Skin epidermis (tissue), 12 donors: ENCODE measurements at regions not wholly inside any gene's neighbourhood (a gene's known extent, or its start where the extent isn't known, plus 50 kb on each side); places are given as distances from the start of the nearest gene placed in this dataset.

Experiments used
- H3K27ac ChIP-seq, 21 experiments: fragments of 200-600 bp; sonication (generic) in 11 of 21; one replicate each; pipeline ENCODE4 v1.5.0; 2020; ENCODE audit warnings: mild to moderate bottlenecking in 3 of 21, inconsistent platforms in 2 of 21, moderate library complexity in 2 of 21
- H3K4me3 ChIP-seq, 7 experiments: fragments of 200-600 bp; sonication (generic) in 2 of 7; one replicate each; pipeline ENCODE4 v1.5.0; 2020; ENCODE audit warnings: inconsistent platforms in 2 of 7, mild to moderate bottlenecking in 2 of 7, moderate library complexity in 1 of 7

- H3K4me3 ChIP-seq: no peak overlapping the region
- no peak overlapping the region for H3K27ac ChIP-seq
Observed at GRCh38 chr2:74059137-74059775, 74.5 kb downstream of the TET3 start.

- H3K4me3 ChIP-seq: no peak overlapping the region
- H3K27ac ChIP-seq: no peak overlapping the region
Observed at GRCh38 chr2:74063486-74063885, 78.8 kb downstream of the TET3 start.

GRCh38 chr2:74065456-74065855 is 80.7 kb downstream of the TET3 start:
- no peak overlapping the region for H3K4me3 ChIP-seq
- H3K27ac ChIP-seq: no peak overlapping the region

DNA sequence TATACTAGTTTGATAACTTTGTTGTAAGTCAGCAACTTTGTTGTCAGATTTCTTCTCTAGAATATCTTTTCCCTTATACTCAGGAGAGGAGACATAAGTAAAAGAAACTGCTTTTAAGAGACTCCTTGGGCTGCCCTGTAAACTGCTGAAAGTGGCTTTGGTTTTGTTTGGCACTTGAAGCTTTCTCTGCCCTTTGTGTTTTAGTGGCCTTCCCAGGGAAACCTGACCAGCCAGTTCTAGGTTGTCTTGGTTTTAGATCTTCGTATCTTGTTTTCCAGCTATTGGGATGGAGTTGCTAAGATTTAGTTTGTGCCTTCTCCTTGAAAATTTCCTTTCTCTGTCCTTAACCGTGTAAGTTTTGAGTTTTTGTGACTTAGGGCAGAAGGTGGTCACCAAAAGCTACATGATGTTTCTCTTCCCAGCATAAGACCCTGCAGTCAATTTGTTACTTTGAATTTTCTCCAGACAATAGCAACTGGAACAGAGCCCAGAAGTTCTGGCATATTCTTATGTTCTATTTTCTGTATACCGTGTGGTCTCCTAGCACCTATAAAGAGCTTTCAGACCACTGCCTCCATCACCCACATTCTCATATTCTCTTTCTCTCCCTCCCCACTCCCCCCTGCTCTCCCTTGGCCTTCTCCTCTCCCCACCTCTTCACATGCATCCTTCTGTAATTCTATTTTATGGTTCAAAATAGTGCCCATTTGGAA is 81.1 kb downstream of the BOLA3 start:
- Histone ChIP-seq H3K27ac (peak overlapping the region in 6 of 21 experiments; percentile 6 to 40 (median 18)), H3K4me3 (no peak overlapping the region)

GRCh38 chr2:74067221-74067747 is 80.4 kb downstream of the BOLA3 start:
- Histone ChIP-seq H3K4me3 (no peak overlapping the region), H3K27ac (peak overlapping the region in 4 of 21 experiments; percentile 6 to 40 (median 26))

- H3K27ac ChIP-seq: no peak overlapping the region
- H3K4me3 ChIP-seq: no peak overlapping the region
Observed at GRCh38 chr2:74070991-74071390, 76.7 kb downstream of the BOLA3 start.

DNA sequence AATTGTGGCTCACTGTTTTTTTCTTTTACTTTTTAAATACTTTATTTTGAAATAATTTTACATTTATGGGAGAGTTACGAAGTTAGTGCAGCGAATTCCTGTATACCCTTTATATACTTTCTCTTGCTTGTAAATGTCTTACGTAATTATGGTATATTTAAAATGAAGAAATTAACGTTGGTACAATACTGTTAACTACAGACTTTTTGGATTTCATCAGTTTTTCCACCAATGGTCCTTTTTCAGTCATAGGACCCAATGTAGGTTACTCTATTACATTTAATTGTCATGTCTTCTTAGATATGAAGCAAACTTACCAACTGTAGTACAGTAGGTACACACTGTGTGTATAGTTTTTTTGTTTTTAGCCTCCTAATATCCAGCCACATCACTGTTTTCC is 76.3 kb downstream of the BOLA3 start:
- no peak overlapping the region for H3K27ac ChIP-seq
- H3K4me3 ChIP-seq: no peak overlapping the region

DNA sequence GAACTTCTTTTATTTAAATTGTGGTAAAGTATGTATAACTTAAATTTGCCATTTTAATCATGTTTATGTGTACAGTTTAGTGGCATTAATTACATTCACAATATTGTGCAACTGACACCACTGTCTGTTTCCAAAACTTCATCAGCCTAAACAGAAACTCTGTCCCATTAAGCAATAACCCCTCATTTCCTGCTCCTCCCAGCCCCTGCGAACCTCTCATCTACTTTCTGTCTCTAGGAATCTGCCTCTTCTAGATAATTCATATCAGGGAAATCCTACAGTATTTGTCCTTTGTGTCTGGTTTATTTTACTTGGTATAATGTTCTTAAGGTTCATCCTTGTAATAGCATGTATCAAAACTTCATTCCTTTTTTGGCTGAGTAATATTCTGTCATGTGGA is 75.1 kb downstream of the BOLA3 start:
- Histone ChIP-seq H3K4me3 (no peak overlapping the region), H3K27ac (no peak overlapping the region)

DNA sequence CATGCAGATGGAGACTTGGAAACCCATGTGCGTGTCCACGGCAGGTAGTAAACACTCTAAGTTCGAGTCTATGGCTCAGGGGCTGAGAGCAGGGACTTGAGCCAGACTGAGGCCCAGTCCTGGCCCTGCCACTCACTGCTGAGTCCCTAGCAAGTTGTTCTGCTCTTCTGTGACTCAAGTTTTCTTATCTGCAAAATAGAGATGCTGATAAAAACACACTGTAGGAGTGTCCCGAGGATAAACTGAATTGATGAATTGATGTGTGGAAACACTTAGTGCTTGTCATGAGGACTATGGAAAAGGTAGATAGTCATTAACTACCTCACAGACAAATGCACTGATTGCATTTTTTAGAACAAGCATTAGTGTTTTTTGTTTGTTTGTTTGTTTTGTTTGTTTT is 73.2 kb downstream of the BOLA3 start:
- Histone ChIP-seq H3K4me3 (no peak overlapping the region), H3K27ac (no peak overlapping the region)

DNA sequence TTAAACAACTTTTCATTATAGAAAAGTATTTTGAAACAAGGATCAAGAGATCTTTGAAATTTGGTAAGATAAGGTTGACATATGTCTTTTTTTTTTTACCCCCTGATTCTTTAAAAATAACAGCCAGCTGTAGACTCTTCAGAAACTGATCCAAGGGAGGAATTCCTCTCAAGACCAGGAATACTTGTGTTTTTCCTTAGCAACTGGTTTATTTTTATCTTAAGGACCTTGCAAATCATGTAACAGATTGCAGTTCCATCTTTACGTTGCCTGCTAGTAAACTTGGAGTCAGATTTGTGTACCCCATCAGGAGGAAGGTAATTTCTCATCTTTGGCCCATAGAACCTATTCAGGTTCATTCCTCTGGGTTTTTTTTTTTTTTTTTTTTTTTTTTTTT is 71.6 kb downstream of the BOLA3 start:
- Histone ChIP-seq H3K4me3 (no peak overlapping the region), H3K27ac (no peak overlapping the region)

DNA sequence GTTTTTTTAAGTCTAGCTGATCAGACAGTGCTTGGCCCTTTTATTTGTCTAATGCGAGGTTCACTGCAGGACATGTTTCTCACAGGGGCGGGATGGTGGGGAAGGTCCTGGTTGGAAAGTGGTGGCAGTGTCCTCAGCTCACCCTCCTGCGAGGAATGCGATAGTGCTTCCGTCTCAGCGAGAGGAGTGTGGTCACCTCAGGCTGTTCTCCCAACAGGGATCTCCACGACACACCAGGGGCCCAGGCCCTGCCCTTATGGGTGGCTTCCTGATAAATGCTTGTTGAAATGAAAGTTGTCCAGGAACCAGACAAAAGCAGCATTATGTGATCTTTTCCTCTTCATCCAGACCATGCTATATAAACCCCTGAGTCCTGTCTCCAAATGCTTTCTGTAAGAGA is 70.1 kb downstream of the BOLA3 start:
- no peak overlapping the region for H3K4me3 ChIP-seq
- H3K27ac ChIP-seq: no peak overlapping the region

DNA sequence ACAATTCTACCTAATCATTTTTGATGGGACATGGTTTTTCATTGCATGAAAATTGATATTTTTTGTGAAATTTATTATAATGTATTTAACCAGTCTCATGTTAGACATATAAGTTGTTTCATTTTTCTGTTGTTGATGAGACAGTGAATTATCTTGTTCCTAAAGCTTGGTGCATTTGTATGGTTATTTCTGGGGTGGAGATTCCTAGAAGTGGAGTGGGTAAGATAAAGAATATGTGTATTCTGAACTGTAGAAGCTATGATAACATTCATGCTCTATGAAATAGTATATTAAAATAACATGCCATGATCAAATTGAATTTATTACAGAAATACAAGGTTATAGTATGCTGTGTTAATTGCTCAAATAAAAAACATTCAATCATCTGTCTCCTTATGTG is 69.2 kb downstream of the BOLA3 start:
- Histone ChIP-seq H3K27ac (no peak overlapping the region), H3K4me3 (no peak overlapping the region)

DNA sequence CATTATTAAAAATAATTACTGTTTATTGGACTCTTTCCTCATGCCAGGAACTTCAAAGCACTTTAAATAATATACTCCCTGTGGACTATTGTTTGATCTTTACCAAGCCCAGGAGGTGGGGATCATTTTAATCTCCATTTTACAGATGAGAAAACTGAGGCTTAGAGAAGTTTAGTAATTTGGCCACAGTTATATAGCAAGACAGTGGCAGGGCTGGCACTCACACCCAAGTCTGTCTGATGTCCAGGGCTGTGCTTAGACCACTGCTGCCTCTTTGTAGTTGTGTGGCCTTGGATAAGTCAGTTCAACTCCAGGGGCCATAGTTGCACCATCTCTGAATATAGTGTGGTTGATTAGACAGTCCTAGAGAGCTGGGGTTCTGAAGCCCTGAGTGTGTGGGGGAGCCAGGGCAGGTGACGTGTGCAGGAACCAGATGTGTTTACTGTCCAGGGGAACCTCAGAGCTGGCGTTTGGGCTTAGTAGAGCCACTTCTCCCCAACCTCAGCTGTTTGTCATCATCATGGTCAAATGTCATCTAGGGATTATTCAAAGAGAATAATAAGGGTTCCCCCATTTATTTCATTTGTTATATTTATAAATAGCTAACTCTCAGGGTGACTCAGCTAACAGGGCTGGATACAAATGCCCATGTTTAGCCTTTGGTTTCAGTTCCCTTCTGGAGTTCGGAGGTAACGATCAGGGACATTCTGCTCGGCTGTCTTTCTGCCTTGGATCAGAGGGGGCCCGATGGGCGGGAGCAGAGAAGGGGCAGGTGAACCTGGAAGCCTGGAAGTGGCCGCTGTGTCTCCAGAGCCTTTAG is 68.0 kb downstream of the BOLA3 start:
- H3K27ac ChIP-seq: peak overlapping the region in 2 of 21 experiments; percentile 21 to 51
- H3K4me3 ChIP-seq: no peak overlapping the region

- peak overlapping the region in 2 of 21 experiments; percentile 21 to 51 for H3K27ac ChIP-seq
- no peak overlapping the region for H3K4me3 ChIP-seq
Observed at GRCh38 chr2:74080346-74080745, 67.4 kb downstream of the BOLA3 start.

- no peak overlapping the region for H3K4me3 ChIP-seq
- H3K27ac ChIP-seq: no peak overlapping the region
Observed at GRCh38 chr2:74081030-74081762, 66.5 kb downstream of the BOLA3 start.

- H3K4me3 ChIP-seq: no peak overlapping the region
Observed at GRCh38 chr2:74081763-74082110, 66.0 kb downstream of the BOLA3 start.

GRCh38 chr2:74083750-74084149 is 64.0 kb downstream of the BOLA3 start:
- H3K4me3 ChIP-seq: no peak overlapping the region
- no peak overlapping the region for H3K27ac ChIP-seq

More at GRCh38 chr2:74081763-74082110, 66.0 kb downstream of the BOLA3 start:
- H3K27ac ChIP-seq: no peak overlapping the region
